ENCODE measurements at regions not wholly inside any gene's neighbourhood (a gene's known extent, or its start where the extent isn't known, plus 50 kb on each side); places are given as distances from the start of the nearest gene placed in this dataset. TPM values are rescaled to one million over a fixed set of nuclear protein-coding genes. Genes with fewer than 3 reads are reported as not detected.

GRCh38 chr3:168152149-168152548, 56.4 kb upstream of the GOLIM4 start:
- DNase-seq (no peak), ATAC-seq (ENCODE audit: poor library complexity) (no peak)
- intact Hi-C loops (cut with DNase I): no loop called here

Small RNAs in the stretch of these regions (microRNA-seq; reads per million reads assigned to microRNA genes)
- gene MIR551B: not detected

Data from Right ventricle myocardium superior (tissue), 1 donor.